KMS-11 (cell line): ENCODE measurements at regions not wholly inside any gene's neighbourhood (a gene's known extent, or its start where the extent isn't known, plus 50 kb on each side); places are given as distances from the start of the nearest gene placed in this dataset.

Experiments
- H2AFZ ChIP-seq: fragments of 200-600 bp; sonication (generic); 2 replicates; pipeline ENCODE4 v1.6.1; 2016; ENCODE audit warnings: antibody characterized with exemption, mixed run types, low read depth
- H3K27ac ChIP-seq: fragments of 200-600 bp; sonication (generic); 2 replicates; pipeline ENCODE4 v1.6.1; 2016; ENCODE audit warnings: mild to moderate bottlenecking, mixed run types
- H3K27me3 ChIP-seq: fragments of 200-600 bp; sonication (generic); 2 replicates; pipeline ENCODE4 v1.6.1; 2017; ENCODE audit warnings: mild to moderate bottlenecking, low read depth, mixed run types, moderate library complexity; ENCODE audit not compliant: insufficient read depth
- H3K36me3 ChIP-seq: fragments of 200-600 bp; sonication (generic); 2 replicates; pipeline ENCODE4 v1.6.1; 2017; ENCODE audit warnings: mild to moderate bottlenecking, mixed run types; ENCODE audit not compliant: insufficient read depth
- H3K4me1 ChIP-seq: fragments of 200-600 bp; sonication (generic); 2 replicates; pipeline ENCODE4 v1.6.1; 2016; ENCODE audit warnings: mild to moderate bottlenecking, low read depth, mixed run types; ENCODE audit not compliant: poor library complexity, severe bottlenecking
- H3K4me2 ChIP-seq: fragments of 200-600 bp; sonication (generic); 2 replicates; pipeline ENCODE4 v1.7.0; 2016; ENCODE audit warnings: mild to moderate bottlenecking, mixed run types
- H3K4me3 ChIP-seq: fragments of 200-600 bp; sonication (generic); IDR thresholded peaks from 2 replicates; pipeline ENCODE4 v1.6.1; 2017; ENCODE audit warnings: low read depth, low read length, mixed read lengths; ENCODE audit not compliant: insufficient read depth
- H3K79me2 ChIP-seq: fragments of 200-600 bp; sonication (generic); 2 replicates; pipeline ENCODE4 v1.6.1; 2016; ENCODE audit warnings: low read depth, mixed run types; ENCODE audit not compliant: insufficient read depth
- H3K9ac ChIP-seq: fragments of 200-600 bp; sonication (generic); 2 replicates; pipeline ENCODE4 v1.6.1; 2016; ENCODE audit warnings: mild to moderate bottlenecking, mixed run types
- H4K20me1 ChIP-seq: fragments of 200-600 bp; sonication (generic); 2 replicates; pipeline ENCODE4 v1.6.1; 2016; ENCODE audit warnings: mild to moderate bottlenecking, mixed run types; ENCODE audit not compliant: insufficient read depth
- TF ChIP-seq, protein P1 (sequence below): fragments of 200-600 bp; sonication (generic); conservative IDR thresholded peaks from 2 replicates; pipeline ENCODE4 v1.6.1; 2017; ENCODE audit warnings: low read depth, mild to moderate bottlenecking, antibody characterized with exemption, low read length, moderate library complexity, mixed read lengths

DNA sequence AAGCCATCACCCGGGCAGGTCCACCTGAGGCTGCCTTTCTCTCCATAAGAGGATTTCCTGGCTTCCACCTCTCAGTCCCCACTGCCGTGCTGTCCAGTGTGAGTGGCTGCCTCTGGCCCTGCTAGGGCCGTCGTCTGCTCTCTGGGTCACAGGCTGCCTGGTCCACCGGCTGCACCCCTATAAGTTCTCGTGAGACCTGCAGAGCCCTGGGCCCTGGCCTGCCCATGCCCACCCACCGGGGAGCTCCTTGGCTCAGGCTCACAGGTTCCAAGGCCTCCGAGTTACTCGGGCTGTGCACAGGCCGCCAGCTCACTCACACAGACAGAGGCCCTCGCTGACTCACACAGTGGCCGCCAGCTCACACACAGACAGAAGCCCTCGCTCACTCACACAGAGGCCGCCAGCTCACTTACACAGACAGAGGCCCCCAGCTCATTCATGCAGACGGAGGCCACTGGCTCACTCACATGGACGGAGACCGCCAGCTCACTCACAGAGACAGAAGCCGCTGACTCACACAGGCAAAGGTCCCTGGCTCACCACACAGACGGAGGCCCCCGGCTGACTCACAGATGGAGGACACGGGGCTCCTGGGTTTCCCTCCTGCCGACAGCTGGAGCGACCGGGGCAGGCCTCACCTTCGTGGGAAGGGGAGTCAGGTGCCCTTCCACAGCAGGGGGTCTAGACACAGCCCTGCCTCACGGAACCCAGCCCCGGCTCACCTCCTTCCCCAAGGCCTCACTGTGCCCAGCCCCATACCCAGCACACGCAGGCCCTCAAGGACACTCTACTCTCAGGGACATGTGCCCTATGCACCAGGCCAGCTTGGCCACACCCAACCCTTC lies 334.1 kb upstream of the MYT1L start:
- no peaks in the 10 kb centered on the region for H4K20me1 ChIP-seq
- H3K4me2 ChIP-seq, result no peak overlapping the region

DNA sequence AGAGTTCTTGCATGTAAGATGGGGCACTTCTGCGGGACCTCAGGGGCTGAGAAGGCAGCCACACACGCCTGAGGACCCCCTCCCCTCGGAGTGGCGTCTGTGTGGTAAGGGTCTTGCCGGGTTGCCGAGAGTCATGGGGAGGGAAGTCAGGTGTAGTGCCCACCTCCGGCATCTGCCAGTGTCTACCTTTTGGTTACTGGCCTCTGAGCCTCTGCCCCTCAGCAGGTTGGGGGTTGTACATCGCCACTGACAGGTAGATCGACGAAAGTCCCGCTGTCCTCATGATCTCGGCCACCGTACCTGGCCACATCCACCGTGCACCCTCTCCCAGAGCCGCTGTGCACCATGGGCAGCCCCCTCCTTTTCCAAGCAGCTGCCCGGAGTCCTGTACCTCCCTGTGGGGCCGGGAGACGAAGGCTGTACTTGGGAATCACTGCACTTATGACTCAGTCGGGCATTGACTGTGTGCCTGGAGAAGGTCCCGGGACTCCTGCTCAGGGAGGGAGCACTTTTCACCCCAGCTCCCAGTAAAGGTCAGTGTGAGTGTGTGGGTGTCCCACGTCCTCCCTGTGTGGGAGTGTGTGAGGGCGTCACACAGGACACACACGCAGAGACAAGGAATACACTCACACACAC lies 332.4 kb upstream of the MYT1L start:
- no peaks in the 10 kb centered on the region for H4K20me1 ChIP-seq
- H3K27ac ChIP-seq, result no peak overlapping the region
- H3K4me2 ChIP-seq, result no peak overlapping the region
- H3K27me3 ChIP-seq, result no peaks in the 10 kb centered on the region
- H2AFZ ChIP-seq, result no peak overlapping the region
- no peak overlapping the region for H3K9ac ChIP-seq
- H3K36me3 ChIP-seq, result no peaks in the 10 kb centered on the region
- TF ChIP-seq, protein P1, sequence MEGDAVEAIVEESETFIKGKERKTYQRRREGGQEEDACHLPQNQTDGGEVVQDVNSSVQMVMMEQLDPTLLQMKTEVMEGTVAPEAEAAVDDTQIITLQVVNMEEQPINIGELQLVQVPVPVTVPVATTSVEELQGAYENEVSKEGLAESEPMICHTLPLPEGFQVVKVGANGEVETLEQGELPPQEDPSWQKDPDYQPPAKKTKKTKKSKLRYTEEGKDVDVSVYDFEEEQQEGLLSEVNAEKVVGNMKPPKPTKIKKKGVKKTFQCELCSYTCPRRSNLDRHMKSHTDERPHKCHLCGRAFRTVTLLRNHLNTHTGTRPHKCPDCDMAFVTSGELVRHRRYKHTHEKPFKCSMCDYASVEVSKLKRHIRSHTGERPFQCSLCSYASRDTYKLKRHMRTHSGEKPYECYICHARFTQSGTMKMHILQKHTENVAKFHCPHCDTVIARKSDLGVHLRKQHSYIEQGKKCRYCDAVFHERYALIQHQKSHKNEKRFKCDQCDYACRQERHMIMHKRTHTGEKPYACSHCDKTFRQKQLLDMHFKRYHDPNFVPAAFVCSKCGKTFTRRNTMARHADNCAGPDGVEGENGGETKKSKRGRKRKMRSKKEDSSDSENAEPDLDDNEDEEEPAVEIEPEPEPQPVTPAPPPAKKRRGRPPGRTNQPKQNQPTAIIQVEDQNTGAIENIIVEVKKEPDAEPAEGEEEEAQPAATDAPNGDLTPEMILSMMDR, result no peak
- H3K4me3 ChIP-seq, result no peak overlapping the region
- no peaks in the 10 kb centered on the region for H3K79me2 ChIP-seq
- no peaks in the 10 kb centered on the region for H3K4me1 ChIP-seq

More for the DNA sequence above, 334.1 kb upstream of the MYT1L start:
- Histone ChIP-seq H2AFZ (no peak overlapping the region), H3K4me1 (no peaks in the 10 kb centered on the region), H3K27ac (no peak overlapping the region), H3K9ac (no peak overlapping the region), H3K36me3 (no peaks in the 10 kb centered on the region), H3K4me3 (no peak overlapping the region), H3K27me3 (no peaks in the 10 kb centered on the region), H3K79me2 (no peaks in the 10 kb centered on the region)
- TF ChIP-seq, protein P1, result no peak

DNA sequence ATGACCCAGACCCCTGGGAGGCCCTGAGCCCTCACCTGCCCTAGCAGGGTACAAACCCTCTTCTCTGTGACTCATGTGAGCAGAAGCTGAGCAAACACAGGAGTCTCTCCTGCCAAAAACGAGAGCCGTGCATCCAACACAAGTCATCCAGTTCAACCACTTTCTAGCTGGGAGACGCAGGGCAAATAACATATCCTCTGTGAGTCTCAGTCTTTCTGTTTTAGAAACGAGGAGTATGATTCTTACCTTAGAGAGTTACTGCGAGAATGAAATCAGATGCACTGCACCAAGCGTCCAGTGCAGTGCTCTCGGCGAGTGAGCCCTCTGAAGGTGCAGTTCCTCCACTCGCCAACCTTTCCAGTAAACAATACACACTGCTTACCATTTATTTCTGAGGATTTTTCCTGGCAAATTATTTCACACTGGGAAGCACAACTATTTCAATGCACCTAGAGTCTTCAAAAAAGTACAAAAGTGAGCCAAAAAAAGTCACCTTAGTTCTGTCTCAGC lies 331.8 kb upstream of the MYT1L start:
- Histone ChIP-seq H3K4me3 (no peak overlapping the region), H3K27me3 (no peaks in the 10 kb centered on the region), H3K27ac (no peak overlapping the region), H2AFZ (no peak overlapping the region), H3K79me2 (no peaks in the 10 kb centered on the region), H3K36me3 (no peaks in the 10 kb centered on the region), H3K9ac (no peak overlapping the region), H3K4me2 (no peak overlapping the region), H3K4me1 (no peaks in the 10 kb centered on the region), H4K20me1 (no peaks in the 10 kb centered on the region)
- TF ChIP-seq, protein P1, result no peak

DNA sequence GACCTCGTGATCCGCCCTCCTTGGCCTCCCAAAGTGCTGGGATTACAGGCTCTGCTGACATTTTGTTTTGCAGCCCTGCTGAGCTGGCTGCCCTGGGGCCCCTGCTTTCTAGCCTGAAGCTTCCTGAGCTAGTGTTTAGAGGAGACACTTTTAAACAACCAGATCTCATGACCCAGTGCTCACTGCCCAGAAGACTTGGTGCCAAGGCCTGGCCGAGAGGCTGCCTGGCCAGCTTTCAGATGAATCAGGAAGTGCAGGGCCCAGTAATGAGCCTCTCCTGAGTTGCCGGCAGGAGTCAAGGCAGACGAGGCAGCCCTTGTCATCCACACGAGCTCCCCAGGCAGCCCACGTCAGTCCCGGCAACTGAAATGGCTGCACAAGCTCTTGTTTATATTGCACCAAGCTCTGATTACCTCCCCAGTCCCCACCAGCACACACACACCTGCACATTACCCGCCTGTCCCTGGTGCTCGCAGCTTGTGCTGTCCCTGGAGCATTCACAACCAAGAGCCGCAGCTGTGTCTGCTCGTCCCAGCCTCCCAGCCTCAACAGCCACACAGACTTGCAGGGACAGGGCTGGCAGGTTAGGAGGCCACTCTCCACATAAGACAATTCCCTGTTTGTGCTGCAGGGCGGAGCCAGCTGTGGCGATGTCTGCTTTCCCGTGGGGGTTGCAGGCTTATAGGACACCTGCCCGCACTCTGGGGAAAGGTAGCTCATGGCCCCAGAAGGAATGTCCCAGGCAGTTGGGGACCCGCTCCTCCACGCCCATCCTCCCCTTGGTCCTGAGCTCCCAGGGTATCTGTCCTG lies 331.2 kb upstream of the MYT1L start:
- TF ChIP-seq, protein P1, result no peak
- H3K27ac ChIP-seq, result no peak overlapping the region
- H3K9ac ChIP-seq, result no peak overlapping the region
- no peak overlapping the region for H2AFZ ChIP-seq
- H4K20me1 ChIP-seq, result no peaks in the 10 kb centered on the region
- no peaks in the 10 kb centered on the region for H3K27me3 ChIP-seq
- H3K79me2 ChIP-seq, result no peaks in the 10 kb centered on the region
- H3K36me3 ChIP-seq, result no peaks in the 10 kb centered on the region
- H3K4me2 ChIP-seq, result no peak overlapping the region
- no peaks in the 10 kb centered on the region for H3K4me1 ChIP-seq
- no peak overlapping the region for H3K4me3 ChIP-seq
